Esophagus muscularis mucosa (tissue), 4 donors: ENCODE measurements at regions not wholly inside any gene's neighbourhood (a gene's known extent, or its start where the extent isn't known, plus 50 kb on each side); places are given as distances from the start of the nearest gene placed in this dataset.

ENCODE experiments used
- EP300 ChIP-seq: sonication (generic); formaldehyde crosslinking; IDR thresholded peaks from one replicate; pipeline ENCODE4 v1.6.1; 2017; ENCODE audit warnings: antibody characterized with exemption
- POLR2A ChIP-seq: fragments of 450-650 bp; IDR thresholded peaks from one replicate; pipeline ENCODE4 v1.6.1; 2017; ENCODE audit warnings: antibody characterized with exemption, moderate library complexity, mild to moderate bottlenecking, low read depth
- POLR2AphosphoS5 ChIP-seq, 2 donors: sonication (generic); formaldehyde crosslinking; IDR thresholded peaks; one replicate each; pipeline ENCODE4 v1.6.1; 2017; ENCODE audit warnings: antibody characterized with exemption in 2 of 2
- TF ChIP-seq, protein P1 (sequence below), 3 experiments: fragments of 200-600 bp in 2 of 3; fragments of 450-650 bp in 1 of 3; sonication (generic) in 2 of 3; IDR thresholded peaks; one replicate each; pipeline ENCODE4 v1.5.1; 2017 to 2019; ENCODE audit warnings: antibody characterized with exemption in 3 of 3, mild to moderate bottlenecking in 2 of 3, moderate library complexity in 1 of 3

DNA sequence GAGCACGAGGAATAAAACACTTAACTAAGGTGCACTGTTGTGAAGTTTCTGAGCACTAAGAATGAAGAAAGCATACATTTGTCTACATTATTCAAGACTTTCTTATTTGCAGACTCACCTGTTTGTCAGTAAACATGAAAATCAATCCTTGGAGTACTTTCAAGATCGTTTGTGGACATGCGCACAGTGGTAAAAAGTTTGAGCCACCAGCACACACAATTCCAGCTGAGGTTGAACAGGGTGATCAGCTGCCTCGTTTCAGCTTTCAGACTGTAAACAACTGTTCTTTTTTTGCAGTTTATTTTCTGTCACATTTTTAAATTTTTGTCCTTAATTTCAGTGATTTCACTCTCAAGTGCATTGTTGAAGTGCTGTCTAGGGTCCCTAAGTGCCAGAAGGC, 143.8 kb upstream of the VCX2 start:
- TF ChIP-seq, protein P1, sequence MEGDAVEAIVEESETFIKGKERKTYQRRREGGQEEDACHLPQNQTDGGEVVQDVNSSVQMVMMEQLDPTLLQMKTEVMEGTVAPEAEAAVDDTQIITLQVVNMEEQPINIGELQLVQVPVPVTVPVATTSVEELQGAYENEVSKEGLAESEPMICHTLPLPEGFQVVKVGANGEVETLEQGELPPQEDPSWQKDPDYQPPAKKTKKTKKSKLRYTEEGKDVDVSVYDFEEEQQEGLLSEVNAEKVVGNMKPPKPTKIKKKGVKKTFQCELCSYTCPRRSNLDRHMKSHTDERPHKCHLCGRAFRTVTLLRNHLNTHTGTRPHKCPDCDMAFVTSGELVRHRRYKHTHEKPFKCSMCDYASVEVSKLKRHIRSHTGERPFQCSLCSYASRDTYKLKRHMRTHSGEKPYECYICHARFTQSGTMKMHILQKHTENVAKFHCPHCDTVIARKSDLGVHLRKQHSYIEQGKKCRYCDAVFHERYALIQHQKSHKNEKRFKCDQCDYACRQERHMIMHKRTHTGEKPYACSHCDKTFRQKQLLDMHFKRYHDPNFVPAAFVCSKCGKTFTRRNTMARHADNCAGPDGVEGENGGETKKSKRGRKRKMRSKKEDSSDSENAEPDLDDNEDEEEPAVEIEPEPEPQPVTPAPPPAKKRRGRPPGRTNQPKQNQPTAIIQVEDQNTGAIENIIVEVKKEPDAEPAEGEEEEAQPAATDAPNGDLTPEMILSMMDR (IDR thresholded peaks at IDR 0.05) = no peak
- TF ChIP-seq POLR2A (no peak), EP300 (no peak), POLR2AphosphoS5 (IDR thresholded peaks at IDR 0.05) (no peak)
